ENCODE measurements at regions not wholly inside any gene's neighbourhood (a gene's known extent, or its start where the extent isn't known, plus 50 kb on each side); places are given as distances from the start of the nearest gene placed in this dataset.
"Not testable (repeated sequence)": the region's sequence is repeated elsewhere in the genome, so short reads cannot be mapped to it uniquely, and the experiment has no call there.

DNA sequence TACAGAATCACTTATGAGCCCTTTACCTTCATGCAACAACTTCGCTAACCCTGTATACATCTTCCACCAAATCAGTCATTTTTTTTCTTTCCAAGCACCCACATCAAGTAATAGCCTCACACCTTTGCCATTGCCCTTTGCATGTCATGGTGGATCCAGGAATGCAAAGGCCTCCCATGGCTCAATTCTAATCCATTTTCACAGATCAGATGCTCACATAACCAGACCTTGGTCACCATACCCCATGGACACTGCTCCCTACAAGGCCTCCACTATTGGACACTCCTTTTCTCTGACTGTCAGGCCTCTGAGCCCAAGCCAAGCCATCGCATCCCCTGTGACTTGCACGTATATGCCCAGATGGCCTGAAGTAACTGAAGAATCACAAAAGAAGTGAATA is 179.5 kb downstream of the RASEF start:
- Mint-ChIP-seq H3K27me3 (ENCODE audit: low read depth) (no peaks in the 10 kb centered on the region), H3K27ac (no peak overlapping the region; a peak in 1 of 7 replicates), H3K4me3 (no peak overlapping the region; a peak in 1 of 5 replicates), H3K36me3 (ENCODE audit: insufficient read depth in 1 of 3, low read depth in 3 of 3) (0 out of 7 replicates have a peak, but pooled peaks cover 0 to 2% (median 0%) of the 10 kb centered on the region in 3 experiments), H3K4me1 (peaks cover 11 to 24% of the 10 kb centered on the region in 2 experiments), H3K9me3 (no peaks in the 10 kb centered on the region)
- Histone ChIP-seq H3K27ac (ENCODE audit: insufficient read length, low read depth, low read length) (peak overlapping the region; percentile 50), H3K23me2 (ENCODE audit: insufficient read length, low read depth, low read length, poor library complexity, severe bottlenecking) (no peaks in the 10 kb centered on the region), H2BK12ac (ENCODE audit: insufficient read length, low read depth, low read length) (no peak overlapping the region), H4K8ac (replicated peaks; ENCODE audit: insufficient read length, low read depth, low read length) (no peak overlapping the region), H3K14ac (ENCODE audit: insufficient read depth, low read length) (no peak overlapping the region), H3K18ac (ENCODE audit: insufficient read length, low read depth, low read length) (no peak overlapping the region), H2AK5ac (ENCODE audit: insufficient read length, low read length) (no peak overlapping the region), H4K5ac (ENCODE audit: insufficient read length, low read depth, low read length) (no peak overlapping the region), H4K20me1 (ENCODE audit: control insufficient read depth, insufficient read depth, insufficient read length) (no peaks in the 10 kb centered on the region), H3T11ph (ENCODE audit: low read length) (no peak overlapping the region), H2BK15ac (ENCODE audit: low read depth, low read length) (no peak overlapping the region), H4K91ac (ENCODE audit: insufficient read length, low read depth, low read length) (no peak overlapping the region), H3K27me3 (ENCODE audit: insufficient read depth, low read length) (no peaks in the 10 kb centered on the region), H3K23ac (ENCODE audit: insufficient read length, low read depth, low read length) (no peak overlapping the region), H2BK120ac (ENCODE audit: low read depth, low read length, poor library complexity, severe bottlenecking) (no peak overlapping the region), H3K4ac (ENCODE audit: low read depth, low read length) (no peak overlapping the region), H3K9me3 (ENCODE audit: control insufficient read depth, low read depth, low read length) (no peaks in the 10 kb centered on the region), H2BK20ac (ENCODE audit: low read depth, low read length, poor library complexity, severe bottlenecking) (no peak overlapping the region), H3K4me1 (ENCODE audit: insufficient read depth, low read length) (peaks cover 5% of the 10 kb centered on the region; the same call in 1 of the 2 replicates), H2BK5ac (ENCODE audit: insufficient read length, low read length) (no peak overlapping the region), H3K4me2 (ENCODE audit: insufficient read depth, insufficient read length, low read length) (no peak overlapping the region), H3K56ac (ENCODE audit: insufficient read length, low read depth, low read length) (no peak overlapping the region), H3K9ac (ENCODE audit: extremely low read depth, insufficient read length, low read length) (no peak overlapping the region), H2AFZ (ENCODE audit: low read length) (no peak overlapping the region), H3K79me2 (ENCODE audit: insufficient read depth, low read length) (peaks cover 11% of the 10 kb centered on the region; the same call in 1 of the 2 replicates), H3K79me1 (ENCODE audit: insufficient read depth, low read depth, low read length, poor library complexity, severe bottlenecking) (no peaks in the 10 kb centered on the region)
- no CpG with 5 or more reads among the region's 3 CpGs for WGBS (ENCODE audit: extremely low coverage, insufficient read length, low lambda C conversion rate)
- DNase-seq = peak; percentile 60
- TF ChIP-seq, protein P1, sequence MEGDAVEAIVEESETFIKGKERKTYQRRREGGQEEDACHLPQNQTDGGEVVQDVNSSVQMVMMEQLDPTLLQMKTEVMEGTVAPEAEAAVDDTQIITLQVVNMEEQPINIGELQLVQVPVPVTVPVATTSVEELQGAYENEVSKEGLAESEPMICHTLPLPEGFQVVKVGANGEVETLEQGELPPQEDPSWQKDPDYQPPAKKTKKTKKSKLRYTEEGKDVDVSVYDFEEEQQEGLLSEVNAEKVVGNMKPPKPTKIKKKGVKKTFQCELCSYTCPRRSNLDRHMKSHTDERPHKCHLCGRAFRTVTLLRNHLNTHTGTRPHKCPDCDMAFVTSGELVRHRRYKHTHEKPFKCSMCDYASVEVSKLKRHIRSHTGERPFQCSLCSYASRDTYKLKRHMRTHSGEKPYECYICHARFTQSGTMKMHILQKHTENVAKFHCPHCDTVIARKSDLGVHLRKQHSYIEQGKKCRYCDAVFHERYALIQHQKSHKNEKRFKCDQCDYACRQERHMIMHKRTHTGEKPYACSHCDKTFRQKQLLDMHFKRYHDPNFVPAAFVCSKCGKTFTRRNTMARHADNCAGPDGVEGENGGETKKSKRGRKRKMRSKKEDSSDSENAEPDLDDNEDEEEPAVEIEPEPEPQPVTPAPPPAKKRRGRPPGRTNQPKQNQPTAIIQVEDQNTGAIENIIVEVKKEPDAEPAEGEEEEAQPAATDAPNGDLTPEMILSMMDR (conservative IDR thresholded peaks at IDR 0.05) = no peak

- peak overlapping the region; percentile 61 for H3K27ac ChIP-seq (ENCODE audit: insufficient read length, low read depth, low read length)
- H4K20me1 ChIP-seq (ENCODE audit: control insufficient read depth, insufficient read depth, insufficient read length); H3K23ac ChIP-seq (ENCODE audit: insufficient read length, low read depth, low read length); H4K91ac ChIP-seq (ENCODE audit: insufficient read length, low read depth, low read length); H3K79me1 ChIP-seq (ENCODE audit: insufficient read depth, low read depth, low read length, poor library complexity, severe bottlenecking); H3K56ac ChIP-seq (ENCODE audit: insufficient read length, low read depth, low read length); H3T11ph ChIP-seq (ENCODE audit: low read length); H4K5ac ChIP-seq (ENCODE audit: insufficient read length, low read depth, low read length); H2BK120ac ChIP-seq (ENCODE audit: low read depth, low read length, poor library complexity, severe bottlenecking); H2BK12ac ChIP-seq (ENCODE audit: insufficient read length, low read depth, low read length); H3K9me3 Mint-ChIP-seq; H3K23me2 ChIP-seq (ENCODE audit: insufficient read length, low read depth, low read length, poor library complexity, severe bottlenecking); H3K27me3 Mint-ChIP-seq (ENCODE audit: low read depth); H3K4me1 ChIP-seq (ENCODE audit: insufficient read depth, low read length); H2AFZ ChIP-seq (ENCODE audit: low read length); H3K14ac ChIP-seq (ENCODE audit: insufficient read depth, low read length); H3K27me3 ChIP-seq (ENCODE audit: insufficient read depth, low read length); H3K4me2 ChIP-seq (ENCODE audit: insufficient read depth, insufficient read length, low read length); H2AK5ac ChIP-seq (ENCODE audit: insufficient read length, low read length); H3K4ac ChIP-seq (ENCODE audit: low read depth, low read length); H3K9me3 ChIP-seq (ENCODE audit: control insufficient read depth, low read depth, low read length); H4K8ac ChIP-seq (replicated peaks; ENCODE audit: insufficient read length, low read depth, low read length); H3K18ac ChIP-seq (ENCODE audit: insufficient read length, low read depth, low read length); H2BK5ac ChIP-seq (ENCODE audit: insufficient read length, low read length); H3K36me3 Mint-ChIP-seq (ENCODE audit: insufficient read depth in 1 of 3, low read depth in 3 of 3); H2BK20ac ChIP-seq (ENCODE audit: low read depth, low read length, poor library complexity, severe bottlenecking); H2BK15ac ChIP-seq (ENCODE audit: low read depth, low read length): not testable (repeated sequence)
- H3K79me2 ChIP-seq (ENCODE audit: insufficient read depth, low read length) = peaks cover 11% of the 10 kb centered on the region; the same call in 1 of the 2 replicates
- H3K9ac ChIP-seq (ENCODE audit: extremely low read depth, insufficient read length, low read length) = peak overlapping the region; percentile 23
- Mint-ChIP-seq H3K4me3 (peak overlapping the region in 1 of 2 experiments; percentile 16; a peak in 2 of 5 replicates), H3K27ac (peak overlapping the region in 2 of 3 experiments; percentile 84 to 91; a peak in 3 of 7 replicates), H3K4me1 (peaks cover 11 to 24% of the 10 kb centered on the region in 2 experiments)
- peak; percentile 73 for DNase-seq
- no CpG with 5 or more reads among the region's 7 CpGs for WGBS (ENCODE audit: extremely low coverage, insufficient read length, low lambda C conversion rate)
These were observed 179.0 kb downstream of the RASEF start for GRCh38 chr9:82883974-82884373.
